ENCODE measurements at regions not wholly inside any gene's neighbourhood (a gene's known extent, or its start where the extent isn't known, plus 50 kb on each side); places are given as distances from the start of the nearest gene placed in this dataset.

- TF ChIP-seq POLR2A (IDR thresholded peaks at IDR 0.05) = no peak
- TF ChIP-seq CTCF (IDR thresholded peaks at IDR 0.05) = no peak
Measured at GRCh38 chr4:54586320-54586955, 71.3 kb upstream of the KIT start.
